Liver (tissue), 8 donors: ENCODE measurements at regions not wholly inside any gene's neighbourhood (a gene's known extent, or its start where the extent isn't known, plus 50 kb on each side); places are given as distances from the start of the nearest gene placed in this dataset.

ENCODE experiments used
- DNase-seq: peaks from one replicate; pipeline ENCODE4 v3.0.0-alpha.2; 2017; ENCODE audit warnings: low spot score
- H3K27ac ChIP-seq, 2 donors: one replicate each; pipeline ENCODE4 v1.7.0; 2013; ENCODE audit warnings: inconsistent platforms in 2 of 2, low read length in 2 of 2, control low read depth in 1 of 2, low read depth in 1 of 2, mild to moderate bottlenecking in 1 of 2
- H3K27me3 ChIP-seq, 4 donors: one replicate each; pipeline versions ENCODE4 v1.6.1 to v1.7.0; 2013; ENCODE audit warnings: low read length in 3 of 4, inconsistent platforms in 1 of 4, mild to moderate bottlenecking in 1 of 4, moderate library complexity in 1 of 4; ENCODE audit not compliant: control insufficient read depth in 4 of 4, insufficient read depth in 4 of 4
- H3K36me3 ChIP-seq, 4 donors: one replicate each; pipeline versions ENCODE4 v1.6.1 to v1.7.0; 2013; ENCODE audit warnings: low read length in 3 of 4, mild to moderate bottlenecking in 3 of 4, low read depth in 1 of 4, moderate library complexity in 1 of 4; ENCODE audit not compliant: control insufficient read depth in 4 of 4, insufficient read depth in 3 of 4
- H3K4me1 ChIP-seq, 4 donors: one replicate each; pipeline versions ENCODE4 v1.6.1 to v1.7.0; 2013; ENCODE audit warnings: low read length in 3 of 4, mild to moderate bottlenecking in 3 of 4, moderate library complexity in 1 of 4; ENCODE audit not compliant: control insufficient read depth in 4 of 4, insufficient read depth in 4 of 4
- H3K4me3 ChIP-seq, 3 donors: one replicate each; pipeline versions ENCODE4 v1.6.1 to v1.7.0; 2013; ENCODE audit warnings: low read length in 3 of 3, control low read depth in 1 of 3, low read depth in 1 of 3, mild to moderate bottlenecking in 1 of 3
- H3K9ac ChIP-seq, 2 donors: one replicate each; pipeline ENCODE4 v1.7.0; 2013; ENCODE audit warnings: low read length in 2 of 2, mild to moderate bottlenecking in 2 of 2, moderate library complexity in 2 of 2, control low read depth in 1 of 2, low read depth in 1 of 2
- H3K9me3 ChIP-seq, 4 donors: one replicate each; pipeline versions ENCODE4 v1.6.1 to v1.7.0; 2013; ENCODE audit warnings: low read length in 3 of 4; ENCODE audit not compliant: control insufficient read depth in 4 of 4
- EGR1 ChIP-seq, 2 donors: IDR thresholded peaks; 2 replicates each; pipeline ENCODE4 v1.6.1; 2016 to 2018; ENCODE audit warnings: antibody characterized with exemption in 2 of 2, low read depth in 2 of 2
- FOXA1 ChIP-seq: IDR thresholded peaks from 2 replicates; pipeline ENCODE4 v1.6.1; 2016; ENCODE audit warnings: antibody characterized with exemption
- FOXA2 ChIP-seq: IDR thresholded peaks from 2 replicates; pipeline ENCODE4 v1.6.1; 2016; ENCODE audit warnings: antibody characterized with exemption
- GABPA ChIP-seq, 2 donors: IDR thresholded peaks in 1 of 2; conservative IDR thresholded peaks in 1 of 2; 2 replicates each; pipeline ENCODE4 v1.6.1; 2016; ENCODE audit warnings: antibody characterized with exemption in 2 of 2, mild to moderate bottlenecking in 1 of 2, moderate library complexity in 1 of 2
- HNF4A ChIP-seq, 2 donors: conservative IDR thresholded peaks; 2 replicates each; pipeline ENCODE4 v1.6.1; 2016; ENCODE audit warnings: antibody characterized with exemption in 2 of 2, mild to moderate bottlenecking in 2 of 2
- HNF4G ChIP-seq: IDR thresholded peaks from 2 replicates; pipeline ENCODE4 v1.6.1; 2016; ENCODE audit warnings: antibody characterized with exemption
- JUND ChIP-seq, 2 donors: IDR thresholded peaks; 2 replicates each; pipeline ENCODE4 v1.6.1; 2016; ENCODE audit warnings: antibody characterized with exemption in 2 of 2
- NR2F2 ChIP-seq: IDR thresholded peaks from 2 replicates; pipeline ENCODE4 v1.6.1; 2016; ENCODE audit warnings: antibody characterized with exemption
- RAD21 ChIP-seq, 2 donors: IDR thresholded peaks; 2 replicates each; pipeline ENCODE4 v1.6.1; 2016; ENCODE audit warnings: antibody characterized with exemption in 2 of 2, mild to moderate bottlenecking in 2 of 2
- RXRA ChIP-seq, 2 donors: IDR thresholded peaks; 2 replicates each; pipeline ENCODE4 v1.6.1; 2017 to 2018; ENCODE audit warnings: antibody characterized with exemption in 2 of 2, mild to moderate bottlenecking in 1 of 2
- SP1 ChIP-seq: IDR thresholded peaks from 2 replicates; pipeline ENCODE4 v1.6.1; 2018; ENCODE audit warnings: antibody characterized with exemption, mild to moderate bottlenecking
- TAF1 ChIP-seq: conservative IDR thresholded peaks from 2 replicates; pipeline ENCODE4 v1.6.1; 2016; ENCODE audit warnings: antibody characterized with exemption, mild to moderate bottlenecking
- YY1 ChIP-seq: IDR thresholded peaks from 2 replicates; pipeline ENCODE4 v1.6.1; 2016; ENCODE audit warnings: antibody characterized with exemption, mild to moderate bottlenecking
- WGBS: extraction: QIAGEN DNeasy Blood & Tissue Kit; methylation state at CpG from one replicate; pipeline ENCODE4 v1.1.7; 2013; 5-methylcytosine and 5-hydroxymethylcytosine counted together
- TF ChIP-seq, protein P1 (sequence below): IDR thresholded peaks from 2 replicates; pipeline ENCODE4 v1.6.1; 2016; ENCODE audit warnings: antibody characterized with exemption
- TF ChIP-seq, protein P2 (sequence below): IDR thresholded peaks from 2 replicates; pipeline ENCODE4 v1.6.1; 2016; ENCODE audit warnings: antibody characterized with exemption
- TF ChIP-seq, protein P3 (sequence below): IDR thresholded peaks from 2 replicates; pipeline ENCODE4 v1.6.1; 2016; ENCODE audit warnings: antibody characterized with exemption
- TF ChIP-seq, protein P4 (sequence below): IDR thresholded peaks from 2 replicates; pipeline ENCODE4 v1.6.1; 2016; ENCODE audit warnings: antibody characterized with exemption, mild to moderate bottlenecking
- TF ChIP-seq, protein P5 (sequence below): fragments of 150-350 bp; IDR thresholded peaks from 2 replicates; pipeline ENCODE4 v1.5.1; 2017; ENCODE audit warnings: improper control_type of control experiment, low read depth, low read length; ENCODE audit not compliant: missing input control
- donor health status: healthy.
- donor health status: healthy.
- donor health status: healthy.
- donor health status: healthy.
- donor health status: healthy.

DNA sequence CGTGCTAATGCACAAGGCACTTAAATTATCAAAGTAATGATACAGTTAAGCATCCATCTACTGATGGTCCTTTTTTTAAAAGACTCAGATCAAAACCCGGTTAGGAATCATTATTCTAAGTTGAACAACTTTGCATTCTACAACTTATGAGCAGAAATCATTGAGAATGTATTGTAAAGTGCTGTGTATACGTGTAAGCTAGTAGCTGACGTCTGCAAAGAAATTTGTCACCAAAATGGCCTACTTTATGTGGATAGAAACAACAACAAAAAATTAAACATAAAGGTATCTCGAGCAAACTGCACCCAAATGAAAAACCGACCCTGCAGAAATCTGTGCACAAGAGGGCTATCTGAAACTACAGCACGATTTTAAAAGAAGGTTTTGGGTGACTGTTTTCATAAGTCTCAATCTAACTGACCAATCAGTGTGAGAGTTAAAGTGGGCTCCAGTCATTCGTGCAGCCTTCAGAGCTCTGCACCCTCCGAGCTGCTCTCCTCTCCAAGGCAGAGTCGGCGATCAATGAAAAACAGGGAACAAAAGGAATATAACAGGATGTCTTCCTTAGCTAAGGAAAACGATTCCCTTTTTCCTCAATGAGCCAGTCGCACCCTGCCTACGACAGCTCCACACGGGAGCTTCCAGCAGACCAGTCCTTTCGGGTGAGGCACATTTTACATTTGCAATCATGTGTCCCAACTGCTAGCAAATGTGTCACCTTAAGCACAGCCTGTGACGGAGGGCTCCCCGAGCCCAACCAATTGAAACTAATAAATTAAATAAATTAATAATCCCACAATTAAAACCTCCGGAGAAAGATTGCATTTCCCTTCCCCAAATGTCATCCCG, 200.7 kb upstream of the FOXN3 start:
- Histone ChIP-seq H3K9ac (peak overlapping the region; percentile 82 to 85), H3K4me3 (peak overlapping the region; percentile 45 to 96 (median 73)), H3K36me3 (no peaks in the 10 kb centered on the region), H3K4me1 (peaks cover 3 to 38% (median 16%) of the 10 kb centered on the region in 4 donors), H3K27ac (peak overlapping the region; percentile 88 to 93), H3K27me3 (no peaks in the 10 kb centered on the region), H3K9me3 (no peaks in the 10 kb centered on the region)
- TF ChIP-seq RAD21 (IDR thresholded peaks at IDR 0.05) (no peak), JUND (IDR thresholded peaks at IDR 0.05) (no peak), FOXA2 (no peak), NR2F2 (no peak), YY1 (no peak), HNF4A (conservative IDR thresholded peaks at IDR 0.05) (no peak), TAF1 (no peak), FOXA1 (no peak), GABPA (IDR thresholded peaks at IDR 0.05 in 1 of 2, conservative IDR thresholded peaks at IDR 0.05 in 1 of 2) (no peak)
- TF ChIP-seq, protein P1, sequence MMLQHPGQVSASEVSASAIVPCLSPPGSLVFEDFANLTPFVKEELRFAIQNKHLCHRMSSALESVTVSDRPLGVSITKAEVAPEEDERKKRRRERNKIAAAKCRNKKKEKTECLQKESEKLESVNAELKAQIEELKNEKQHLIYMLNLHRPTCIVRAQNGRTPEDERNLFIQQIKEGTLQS, result no peak
- TF ChIP-seq, protein P2, sequence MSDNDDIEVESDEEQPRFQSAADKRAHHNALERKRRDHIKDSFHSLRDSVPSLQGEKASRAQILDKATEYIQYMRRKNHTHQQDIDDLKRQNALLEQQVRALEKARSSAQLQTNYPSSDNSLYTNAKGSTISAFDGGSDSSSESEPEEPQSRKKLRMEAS, result no peak
- TF ChIP-seq, protein P3, sequence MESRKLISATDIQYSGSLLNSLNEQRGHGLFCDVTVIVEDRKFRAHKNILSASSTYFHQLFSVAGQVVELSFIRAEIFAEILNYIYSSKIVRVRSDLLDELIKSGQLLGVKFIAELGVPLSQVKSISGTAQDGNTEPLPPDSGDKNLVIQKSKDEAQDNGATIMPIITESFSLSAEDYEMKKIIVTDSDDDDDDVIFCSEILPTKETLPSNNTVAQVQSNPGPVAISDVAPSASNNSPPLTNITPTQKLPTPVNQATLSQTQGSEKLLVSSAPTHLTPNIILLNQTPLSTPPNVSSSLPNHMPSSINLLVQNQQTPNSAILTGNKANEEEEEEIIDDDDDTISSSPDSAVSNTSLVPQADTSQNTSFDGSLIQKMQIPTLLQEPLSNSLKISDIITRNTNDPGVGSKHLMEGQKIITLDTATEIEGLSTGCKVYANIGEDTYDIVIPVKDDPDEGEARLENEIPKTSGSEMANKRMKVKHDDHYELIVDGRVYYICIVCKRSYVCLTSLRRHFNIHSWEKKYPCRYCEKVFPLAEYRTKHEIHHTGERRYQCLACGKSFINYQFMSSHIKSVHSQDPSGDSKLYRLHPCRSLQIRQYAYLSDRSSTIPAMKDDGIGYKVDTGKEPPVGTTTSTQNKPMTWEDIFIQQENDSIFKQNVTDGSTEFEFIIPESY, result no peak
- WGBS, result under 1% methylated on average over 20 of the region's 20 CpGs
- DNase-seq, result no peak

DNA sequence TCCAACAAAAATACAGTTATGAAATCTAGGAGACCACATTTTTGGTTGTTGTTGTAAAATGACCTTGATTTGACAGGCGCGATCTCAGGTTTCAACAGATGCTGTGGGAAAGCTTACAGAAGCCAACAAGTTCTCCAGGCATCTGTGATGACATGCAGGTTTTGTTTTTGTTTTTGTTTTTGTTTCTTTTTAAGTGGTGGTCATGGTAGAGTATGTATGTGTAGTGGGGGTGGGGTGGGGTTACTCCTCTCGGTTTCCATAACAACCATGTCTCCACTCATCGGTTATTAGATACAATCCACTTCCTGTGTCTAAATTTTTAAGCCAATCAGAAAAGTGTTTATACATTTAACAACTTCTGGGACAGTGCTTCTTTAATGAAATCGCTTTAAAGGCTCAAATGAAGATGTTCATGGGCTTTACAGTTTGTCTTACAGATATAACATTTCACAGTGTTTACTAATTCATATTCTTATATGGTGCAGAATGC, 199.9 kb upstream of the FOXN3 start:
- DNase-seq, result no peak
- Histone ChIP-seq H3K4me1 (peaks cover 3 to 38% (median 16%) of the 10 kb centered on the region in 4 donors), H3K27me3 (no peaks in the 10 kb centered on the region), H3K4me3 (peak overlapping the region in 1 of 3 donors; percentile 96), H3K9ac (peak overlapping the region; percentile 1 to 34), H3K36me3 (no peaks in the 10 kb centered on the region), H3K9me3 (no peaks in the 10 kb centered on the region), H3K27ac (peak overlapping the region in 1 of 2 donors; percentile 93)
- 21% methylated on average over 5 of the region's 5 CpGs for WGBS
- no peak for TF ChIP-seq RXRA (IDR thresholded peaks at IDR 0.05)
- TF ChIP-seq, protein P4, sequence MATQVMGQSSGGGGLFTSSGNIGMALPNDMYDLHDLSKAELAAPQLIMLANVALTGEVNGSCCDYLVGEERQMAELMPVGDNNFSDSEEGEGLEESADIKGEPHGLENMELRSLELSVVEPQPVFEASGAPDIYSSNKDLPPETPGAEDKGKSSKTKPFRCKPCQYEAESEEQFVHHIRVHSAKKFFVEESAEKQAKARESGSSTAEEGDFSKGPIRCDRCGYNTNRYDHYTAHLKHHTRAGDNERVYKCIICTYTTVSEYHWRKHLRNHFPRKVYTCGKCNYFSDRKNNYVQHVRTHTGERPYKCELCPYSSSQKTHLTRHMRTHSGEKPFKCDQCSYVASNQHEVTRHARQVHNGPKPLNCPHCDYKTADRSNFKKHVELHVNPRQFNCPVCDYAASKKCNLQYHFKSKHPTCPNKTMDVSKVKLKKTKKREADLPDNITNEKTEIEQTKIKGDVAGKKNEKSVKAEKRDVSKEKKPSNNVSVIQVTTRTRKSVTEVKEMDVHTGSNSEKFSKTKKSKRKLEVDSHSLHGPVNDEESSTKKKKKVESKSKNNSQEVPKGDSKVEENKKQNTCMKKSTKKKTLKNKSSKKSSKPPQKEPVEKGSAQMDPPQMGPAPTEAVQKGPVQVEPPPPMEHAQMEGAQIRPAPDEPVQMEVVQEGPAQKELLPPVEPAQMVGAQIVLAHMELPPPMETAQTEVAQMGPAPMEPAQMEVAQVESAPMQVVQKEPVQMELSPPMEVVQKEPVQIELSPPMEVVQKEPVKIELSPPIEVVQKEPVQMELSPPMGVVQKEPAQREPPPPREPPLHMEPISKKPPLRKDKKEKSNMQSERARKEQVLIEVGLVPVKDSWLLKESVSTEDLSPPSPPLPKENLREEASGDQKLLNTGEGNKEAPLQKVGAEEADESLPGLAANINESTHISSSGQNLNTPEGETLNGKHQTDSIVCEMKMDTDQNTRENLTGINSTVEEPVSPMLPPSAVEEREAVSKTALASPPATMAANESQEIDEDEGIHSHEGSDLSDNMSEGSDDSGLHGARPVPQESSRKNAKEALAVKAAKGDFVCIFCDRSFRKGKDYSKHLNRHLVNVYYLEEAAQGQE, result no peak
- TF ChIP-seq FOXA1, result no peak
- no peak for TF ChIP-seq TAF1
- TF ChIP-seq NR2F2, result no peak
- no peak for TF ChIP-seq SP1
- no peak for TF ChIP-seq GABPA (IDR thresholded peaks at IDR 0.05 in 1 of 2, conservative IDR thresholded peaks at IDR 0.05 in 1 of 2)
- TF ChIP-seq JUND (IDR thresholded peaks at IDR 0.05), result no peak
- TF ChIP-seq FOXA2, result no peak
- no peak for TF ChIP-seq HNF4A (conservative IDR thresholded peaks at IDR 0.05)
- TF ChIP-seq EGR1 (IDR thresholded peaks at IDR 0.05; ENCODE audit: low read depth in 2 of 2), result no peak
- no peak for TF ChIP-seq YY1
- TF ChIP-seq, protein P5, sequence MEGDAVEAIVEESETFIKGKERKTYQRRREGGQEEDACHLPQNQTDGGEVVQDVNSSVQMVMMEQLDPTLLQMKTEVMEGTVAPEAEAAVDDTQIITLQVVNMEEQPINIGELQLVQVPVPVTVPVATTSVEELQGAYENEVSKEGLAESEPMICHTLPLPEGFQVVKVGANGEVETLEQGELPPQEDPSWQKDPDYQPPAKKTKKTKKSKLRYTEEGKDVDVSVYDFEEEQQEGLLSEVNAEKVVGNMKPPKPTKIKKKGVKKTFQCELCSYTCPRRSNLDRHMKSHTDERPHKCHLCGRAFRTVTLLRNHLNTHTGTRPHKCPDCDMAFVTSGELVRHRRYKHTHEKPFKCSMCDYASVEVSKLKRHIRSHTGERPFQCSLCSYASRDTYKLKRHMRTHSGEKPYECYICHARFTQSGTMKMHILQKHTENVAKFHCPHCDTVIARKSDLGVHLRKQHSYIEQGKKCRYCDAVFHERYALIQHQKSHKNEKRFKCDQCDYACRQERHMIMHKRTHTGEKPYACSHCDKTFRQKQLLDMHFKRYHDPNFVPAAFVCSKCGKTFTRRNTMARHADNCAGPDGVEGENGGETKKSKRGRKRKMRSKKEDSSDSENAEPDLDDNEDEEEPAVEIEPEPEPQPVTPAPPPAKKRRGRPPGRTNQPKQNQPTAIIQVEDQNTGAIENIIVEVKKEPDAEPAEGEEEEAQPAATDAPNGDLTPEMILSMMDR, result no peak
- TF ChIP-seq, protein P2, result no peak
- no peak for TF ChIP-seq RAD21 (IDR thresholded peaks at IDR 0.05)
- TF ChIP-seq, protein P1, result no peak
- TF ChIP-seq HNF4G, result no peak
- TF ChIP-seq, protein P3, result no peak
